ENCODE measurements at regions not wholly inside any gene's neighbourhood (a gene's known extent, or its start where the extent isn't known, plus 50 kb on each side); places are given as distances from the start of the nearest gene placed in this dataset.

DNA sequence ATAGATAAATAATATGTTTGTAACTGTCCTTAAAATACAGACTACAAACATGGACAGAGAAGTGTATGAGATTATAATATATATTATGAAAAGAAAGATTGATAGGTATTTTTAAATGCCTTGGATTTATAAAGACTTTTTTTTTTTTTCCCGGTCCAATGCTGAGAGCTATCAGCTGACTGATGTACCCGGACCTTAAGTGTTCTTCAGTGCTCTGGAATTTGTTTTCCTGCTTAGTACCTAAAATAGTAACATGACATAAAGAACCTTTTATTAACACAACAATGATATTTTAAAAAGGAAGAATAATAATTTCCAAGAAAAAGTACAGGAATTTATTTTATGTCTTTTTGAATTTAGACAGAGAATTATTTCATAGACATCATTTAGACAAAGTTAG is 795.5 kb upstream of the PCDH9 start:
- CTCF ChIA-PET = no interaction called here
- H3K4me1 ChIP-seq (ENCODE audit: control insufficient read depth, insufficient read depth, low read length) = no peaks in the 10 kb centered on the region

DNA sequence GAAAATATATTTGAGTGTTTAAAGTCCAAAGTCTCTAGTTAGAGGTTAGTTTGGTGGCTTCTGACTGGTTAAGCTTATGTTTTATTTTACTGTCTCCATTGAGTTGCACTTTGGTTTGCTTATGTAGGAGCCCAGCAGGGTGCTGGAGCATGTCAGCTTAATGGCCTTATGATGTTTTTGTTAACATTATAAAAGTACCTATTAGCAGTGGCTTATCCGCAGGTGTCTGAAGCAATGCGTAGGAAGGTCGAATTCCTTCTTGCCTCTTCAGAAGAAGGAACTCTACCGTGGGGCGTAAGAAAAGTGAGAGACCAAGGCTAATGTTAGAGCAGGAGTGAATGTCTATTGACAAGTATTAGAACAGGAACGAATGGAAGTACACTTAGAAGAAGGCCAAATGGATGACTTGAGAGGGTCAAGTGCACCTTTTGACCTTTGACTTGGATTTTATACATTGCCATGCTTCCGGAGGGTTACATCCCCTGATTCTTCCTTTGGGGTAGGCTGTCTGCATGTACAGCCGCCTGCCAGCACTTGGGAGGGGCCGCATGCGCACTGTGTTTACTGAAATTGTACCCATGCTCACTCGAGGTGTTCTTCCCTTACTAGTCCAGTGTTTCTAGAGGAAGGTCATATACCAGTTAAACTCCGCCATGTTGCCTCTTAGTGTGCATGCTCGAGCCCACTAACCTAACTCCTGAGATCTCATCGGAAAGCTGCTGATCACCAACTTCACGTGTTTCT is 793.9 kb upstream of the PCDH9 start:
- no peak overlapping the region for H3K27ac ChIP-seq (ENCODE audit: extremely low read depth, low read depth, low read length)
- H3K9me3 ChIP-seq (ENCODE audit: control insufficient read depth, insufficient read depth, low read depth, low read length) = no peaks in the 10 kb centered on the region
- no peaks in the 10 kb centered on the region for H3K4me1 ChIP-seq (ENCODE audit: control insufficient read depth, insufficient read depth, low read length)
- TF ChIP-seq ZNF658 (tag by site-specific recombination; IDR thresholded peaks at IDR 0.05) = no peak
- peak; percentile 88; the same call in 1 of the 2 replicates for TF ChIP-seq TRIM28 (IDR thresholded peaks at IDR 0.05; ENCODE audit: borderline replicate concordance, low read length)
- no peaks in the 10 kb centered on the region for H3K36me3 ChIP-seq (ENCODE audit: control insufficient read depth in 2 of 2, insufficient read depth in 1 of 2, low read length in 2 of 2)
- CTCF ChIA-PET = no interaction called here
- no peak overlapping the region for H3K4me3 ChIP-seq (ENCODE audit: low read depth, low read length)
- POLR2A ChIA-PET = no interaction called here

More for the DNA sequence above, 795.5 kb upstream of the PCDH9 start:
- Histone ChIP-seq H3K27ac (ENCODE audit: extremely low read depth, low read depth, low read length) (no peak overlapping the region), H3K9me3 (ENCODE audit: control insufficient read depth, insufficient read depth, low read depth, low read length) (no peaks in the 10 kb centered on the region), H3K36me3 (ENCODE audit: control insufficient read depth in 2 of 2, insufficient read depth in 1 of 2, low read length in 2 of 2) (no peaks in the 10 kb centered on the region), H3K4me3 (ENCODE audit: low read depth, low read length) (no peak overlapping the region)
- POLR2A ChIA-PET = no interaction called here
- TF ChIP-seq ZNF792 (tag by site-specific recombination; IDR thresholded peaks at IDR 0.05) = no peak
- TF ChIP-seq, protein P1, sequence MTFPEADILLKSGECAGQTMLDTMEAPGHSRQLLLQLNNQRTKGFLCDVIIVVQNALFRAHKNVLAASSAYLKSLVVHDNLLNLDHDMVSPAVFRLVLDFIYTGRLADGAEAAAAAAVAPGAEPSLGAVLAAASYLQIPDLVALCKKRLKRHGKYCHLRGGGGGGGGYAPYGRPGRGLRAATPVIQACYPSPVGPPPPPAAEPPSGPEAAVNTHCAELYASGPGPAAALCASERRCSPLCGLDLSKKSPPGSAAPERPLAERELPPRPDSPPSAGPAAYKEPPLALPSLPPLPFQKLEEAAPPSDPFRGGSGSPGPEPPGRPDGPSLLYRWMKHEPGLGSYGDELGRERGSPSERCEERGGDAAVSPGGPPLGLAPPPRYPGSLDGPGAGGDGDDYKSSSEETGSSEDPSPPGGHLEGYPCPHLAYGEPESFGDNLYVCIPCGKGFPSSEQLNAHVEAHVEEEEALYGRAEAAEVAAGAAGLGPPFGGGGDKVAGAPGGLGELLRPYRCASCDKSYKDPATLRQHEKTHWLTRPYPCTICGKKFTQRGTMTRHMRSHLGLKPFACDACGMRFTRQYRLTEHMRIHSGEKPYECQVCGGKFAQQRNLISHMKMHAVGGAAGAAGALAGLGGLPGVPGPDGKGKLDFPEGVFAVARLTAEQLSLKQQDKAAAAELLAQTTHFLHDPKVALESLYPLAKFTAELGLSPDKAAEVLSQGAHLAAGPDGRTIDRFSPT (tag by site-specific recombination; IDR thresholded peaks at IDR 0.05) = no peak
- no peak for TF ChIP-seq YY1 (tag by site-specific recombination; IDR thresholded peaks at IDR 0.05)
- no peak for TF ChIP-seq ZNF416 (tag by site-specific recombination; IDR thresholded peaks at IDR 0.05)
- TF ChIP-seq IKZF3 (tag by site-specific recombination; IDR thresholded peaks at IDR 0.05) = no peak
- no peak for TF ChIP-seq ZNF664 (tag by site-specific recombination; IDR thresholded peaks at IDR 0.05)
- no peak for TF ChIP-seq ZNF211 (tag by site-specific recombination; IDR thresholded peaks at IDR 0.05; ENCODE audit: low read depth)

DNA sequence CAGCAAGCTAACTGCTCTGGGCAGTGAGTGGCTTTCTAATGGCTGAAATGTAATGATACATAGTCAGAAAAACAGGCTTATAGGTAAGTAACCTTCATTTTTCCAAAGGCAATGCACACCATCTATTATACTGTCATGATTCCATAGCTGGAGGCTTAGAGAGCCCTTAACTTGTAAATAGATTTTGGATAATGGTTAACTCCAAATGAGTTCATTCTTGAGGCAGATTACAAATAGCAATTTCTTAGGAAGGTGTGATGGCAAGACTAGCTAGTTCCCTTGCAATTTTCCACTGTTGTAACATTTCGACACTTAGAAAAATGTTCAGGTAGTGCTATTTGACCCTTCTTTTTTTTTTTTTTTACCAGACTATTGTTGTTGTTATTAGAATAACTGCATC is 789.8 kb upstream of the PCDH9 start:
- POLR2A ChIA-PET = no interaction called here
- H3K9me3 ChIP-seq (ENCODE audit: control insufficient read depth, insufficient read depth, low read depth, low read length) = no peaks in the 10 kb centered on the region
- no peak overlapping the region for H3K4me3 ChIP-seq (ENCODE audit: low read depth, low read length)
- no peaks in the 10 kb centered on the region for H3K4me1 ChIP-seq (ENCODE audit: control insufficient read depth, insufficient read depth, low read length)
- no peaks in the 10 kb centered on the region for H3K36me3 ChIP-seq (ENCODE audit: control insufficient read depth in 2 of 2, insufficient read depth in 1 of 2, low read length in 2 of 2)
- H3K27ac ChIP-seq (ENCODE audit: extremely low read depth, low read depth, low read length) = no peak overlapping the region
- CTCF ChIA-PET = interaction anchor here (0.6 to 0.7 kb wide), 2 partner anchors 323 to 604 kb away, joined by 3 to 4 read pairs; no protein-coding TSS in a partner anchor
- TF ChIP-seq, protein P2, sequence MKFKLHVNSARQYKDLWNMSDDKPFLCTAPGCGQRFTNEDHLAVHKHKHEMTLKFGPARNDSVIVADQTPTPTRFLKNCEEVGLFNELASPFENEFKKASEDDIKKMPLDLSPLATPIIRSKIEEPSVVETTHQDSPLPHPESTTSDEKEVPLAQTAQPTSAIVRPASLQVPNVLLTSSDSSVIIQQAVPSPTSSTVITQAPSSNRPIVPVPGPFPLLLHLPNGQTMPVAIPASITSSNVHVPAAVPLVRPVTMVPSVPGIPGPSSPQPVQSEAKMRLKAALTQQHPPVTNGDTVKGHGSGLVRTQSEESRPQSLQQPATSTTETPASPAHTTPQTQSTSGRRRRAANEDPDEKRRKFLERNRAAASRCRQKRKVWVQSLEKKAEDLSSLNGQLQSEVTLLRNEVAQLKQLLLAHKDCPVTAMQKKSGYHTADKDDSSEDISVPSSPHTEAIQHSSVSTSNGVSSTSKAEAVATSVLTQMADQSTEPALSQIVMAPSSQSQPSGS (tag by site-specific recombination; IDR thresholded peaks at IDR 0.05; ENCODE audit: low read depth) = no peak
- no peak for TF ChIP-seq ZNF670 (tag by site-specific recombination; IDR thresholded peaks at IDR 0.05; ENCODE audit: low read depth)
- TF ChIP-seq, protein P3, sequence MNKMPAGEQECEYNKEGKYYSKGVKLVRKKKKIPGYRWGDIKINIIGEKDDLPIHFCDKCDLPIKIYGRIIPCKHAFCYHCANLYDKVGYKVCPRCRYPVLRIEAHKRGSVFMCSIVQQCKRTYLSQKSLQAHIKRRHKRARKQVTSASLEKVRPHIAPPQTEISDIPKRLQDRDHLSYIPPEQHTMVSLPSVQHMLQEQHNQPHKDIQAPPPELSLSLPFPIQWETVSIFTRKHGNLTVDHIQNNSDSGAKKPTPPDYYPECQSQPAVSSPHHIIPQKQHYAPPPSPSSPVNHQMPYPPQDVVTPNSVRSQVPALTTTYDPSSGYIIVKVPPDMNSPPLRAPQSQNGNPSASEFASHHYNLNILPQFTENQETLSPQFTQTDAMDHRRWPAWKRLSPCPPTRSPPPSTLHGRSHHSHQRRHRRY (tag by site-specific recombination; IDR thresholded peaks at IDR 0.05) = no peak

DNA sequence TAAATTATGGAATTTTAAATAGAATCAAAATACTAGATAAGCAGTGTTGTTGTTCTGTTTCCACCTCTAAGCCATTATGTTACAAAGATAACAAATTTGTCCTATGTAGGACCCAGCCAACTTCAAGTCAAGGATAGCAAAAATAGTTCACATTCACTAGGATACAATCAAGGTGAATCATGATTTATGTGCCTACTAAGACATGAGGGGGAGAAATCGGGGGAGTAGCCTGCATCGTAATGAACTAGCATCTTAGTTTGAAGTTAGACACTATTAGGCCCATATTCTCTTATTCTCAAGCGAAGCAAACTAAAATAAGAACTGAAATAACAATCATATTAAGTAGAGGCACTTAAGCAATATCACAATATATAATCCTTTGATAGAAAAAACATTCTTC is 779.4 kb upstream of the PCDH9 start:
- Histone ChIP-seq H3K4me3 (ENCODE audit: low read depth, low read length) (no peak overlapping the region), H3K9me3 (ENCODE audit: control insufficient read depth, insufficient read depth, low read depth, low read length) (no peaks in the 10 kb centered on the region), H3K4me1 (ENCODE audit: control insufficient read depth, insufficient read depth, low read length) (no peaks in the 10 kb centered on the region), H3K36me3 (ENCODE audit: control insufficient read depth in 2 of 2, insufficient read depth in 1 of 2, low read length in 2 of 2) (no peaks in the 10 kb centered on the region), H3K27ac (ENCODE audit: extremely low read depth, low read depth, low read length) (no peak overlapping the region)
- ChIA-PET CTCF (no interaction called here), POLR2A (no interaction called here)
- TF ChIP-seq, protein P4, sequence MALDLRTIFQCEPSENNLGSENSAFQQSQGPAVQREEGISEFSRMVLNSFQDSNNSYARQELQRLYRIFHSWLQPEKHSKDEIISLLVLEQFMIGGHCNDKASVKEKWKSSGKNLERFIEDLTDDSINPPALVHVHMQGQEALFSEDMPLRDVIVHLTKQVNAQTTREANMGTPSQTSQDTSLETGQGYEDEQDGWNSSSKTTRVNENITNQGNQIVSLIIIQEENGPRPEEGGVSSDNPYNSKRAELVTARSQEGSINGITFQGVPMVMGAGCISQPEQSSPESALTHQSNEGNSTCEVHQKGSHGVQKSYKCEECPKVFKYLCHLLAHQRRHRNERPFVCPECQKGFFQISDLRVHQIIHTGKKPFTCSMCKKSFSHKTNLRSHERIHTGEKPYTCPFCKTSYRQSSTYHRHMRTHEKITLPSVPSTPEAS (tag by site-specific recombination; IDR thresholded peaks at IDR 0.05) = no peak
- TF ChIP-seq ZNF560 (tag by site-specific recombination; IDR thresholded peaks at IDR 0.05; ENCODE audit: borderline replicate concordance) = no peak
- TF ChIP-seq ZBTB1 (tag by site-specific recombination; IDR thresholded peaks at IDR 0.05) = no peak
- TF ChIP-seq, protein P5, sequence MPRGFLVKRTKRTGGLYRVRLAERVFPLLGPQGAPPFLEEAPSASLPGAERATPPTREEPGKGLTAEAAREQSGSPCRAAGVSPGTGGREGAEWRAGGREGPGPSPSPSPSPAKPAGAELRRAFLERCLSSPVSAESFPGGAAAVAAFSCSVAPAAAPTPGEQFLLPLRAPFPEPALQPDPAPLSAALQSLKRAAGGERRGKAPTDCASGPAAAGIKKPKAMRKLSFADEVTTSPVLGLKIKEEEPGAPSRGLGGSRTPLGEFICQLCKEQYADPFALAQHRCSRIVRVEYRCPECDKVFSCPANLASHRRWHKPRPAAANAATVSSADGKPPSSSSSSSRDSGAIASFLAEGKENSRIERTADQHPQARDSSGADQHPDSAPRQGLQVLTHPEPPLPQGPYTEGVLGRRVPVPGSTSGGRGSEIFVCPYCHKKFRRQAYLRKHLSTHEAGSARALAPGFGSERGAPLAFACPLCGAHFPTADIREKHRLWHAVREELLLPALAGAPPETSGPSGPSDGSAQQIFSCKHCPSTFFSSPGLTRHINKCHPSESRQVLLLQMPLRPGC (tag by site-specific recombination; IDR thresholded peaks at IDR 0.05) = no peak
- TF ChIP-seq ZNF623 (tag by site-specific recombination; IDR thresholded peaks at IDR 0.05) = no peak
- TF ChIP-seq ZNF529 (tag by site-specific recombination; IDR thresholded peaks at IDR 0.05; ENCODE audit: insufficient replicate concordance) = no peak
- no peak for TF ChIP-seq ZNF843 (tag by site-specific recombination; IDR thresholded peaks at IDR 0.05)
